ENCODE measurements at regions not wholly inside any gene's neighbourhood (a gene's known extent, or its start where the extent isn't known, plus 50 kb on each side); places are given as distances from the start of the nearest gene placed in this dataset.
"Not testable (repeated sequence)": the region's sequence is repeated elsewhere in the genome, so short reads cannot be mapped to it uniquely, and the experiment has no call there.

DNA sequence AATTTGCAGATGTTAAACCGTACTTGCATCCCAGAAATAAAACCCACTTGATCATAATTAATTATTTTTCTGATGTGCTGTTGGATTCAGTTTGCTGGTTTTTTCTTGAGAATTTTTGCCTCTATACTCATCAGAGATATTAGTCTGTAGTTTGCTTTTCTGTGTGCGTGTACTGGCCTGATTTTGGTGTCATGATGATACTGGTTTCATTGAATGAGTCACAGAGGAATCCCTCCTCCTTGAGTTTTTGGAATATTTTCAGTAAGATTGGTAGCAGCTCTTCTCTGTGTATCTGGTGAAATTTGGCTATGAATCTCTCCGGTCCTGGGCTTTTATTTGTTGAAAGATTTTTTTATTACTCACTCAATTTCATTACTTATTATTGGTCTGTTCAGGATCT lies 100.4 kb upstream of the PMCH start:
- no peak overlapping the region for H3K27ac ChIP-seq (ENCODE audit: low read depth, low read length)
- no peaks in the 10 kb centered on the region for H3K27me3 ChIP-seq (ENCODE audit: control insufficient read depth, insufficient read depth, low read length)
- no peaks in the 10 kb centered on the region for H3K9me3 ChIP-seq (ENCODE audit: control insufficient read depth, insufficient read depth, low read depth, low read length)
- no peaks in the 10 kb centered on the region for H3K36me3 ChIP-seq (ENCODE audit: control insufficient read depth, insufficient read depth, low read length)
- no peak overlapping the region for H3K4me3 ChIP-seq (ENCODE audit: low read depth, low read length)
- no peaks in the 10 kb centered on the region for H3K4me1 ChIP-seq (ENCODE audit: control insufficient read depth, insufficient read depth, low read length)
- no peak overlapping the region for H3K9ac ChIP-seq (ENCODE audit: low read length)

DNA sequence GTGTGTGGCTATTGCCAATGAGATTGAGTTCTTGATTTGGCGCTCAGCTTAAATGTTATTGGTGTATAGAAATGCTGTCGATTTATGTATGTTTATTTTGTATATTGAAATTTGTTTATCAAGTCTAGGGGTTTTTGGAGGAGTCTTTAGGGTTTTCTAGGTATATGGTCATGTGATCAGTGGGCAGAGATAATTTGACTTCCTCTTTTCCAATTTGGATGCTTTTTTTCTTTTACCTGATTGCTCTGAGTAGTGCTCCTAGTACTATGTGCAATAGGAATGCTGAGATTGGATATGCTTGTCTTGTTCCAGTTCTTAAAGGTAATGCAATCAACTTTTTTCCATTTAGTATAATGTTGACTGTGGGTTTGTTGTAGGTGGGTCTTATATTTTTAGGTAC lies 99.8 kb upstream of the PMCH start:
- no peak overlapping the region for H3K4me3 ChIP-seq (ENCODE audit: low read depth, low read length)
- H3K9me3 ChIP-seq (ENCODE audit: control insufficient read depth, insufficient read depth, low read depth, low read length) = no peaks in the 10 kb centered on the region
- no peaks in the 10 kb centered on the region for H3K36me3 ChIP-seq (ENCODE audit: control insufficient read depth, insufficient read depth, low read length)
- no peaks in the 10 kb centered on the region for H3K27me3 ChIP-seq (ENCODE audit: control insufficient read depth, insufficient read depth, low read length)
- H3K27ac ChIP-seq (ENCODE audit: low read depth, low read length) = no peak overlapping the region
- no peak overlapping the region for H3K9ac ChIP-seq (ENCODE audit: low read length)
- H3K4me1 ChIP-seq (ENCODE audit: control insufficient read depth, insufficient read depth, low read length) = no peaks in the 10 kb centered on the region

DNA sequence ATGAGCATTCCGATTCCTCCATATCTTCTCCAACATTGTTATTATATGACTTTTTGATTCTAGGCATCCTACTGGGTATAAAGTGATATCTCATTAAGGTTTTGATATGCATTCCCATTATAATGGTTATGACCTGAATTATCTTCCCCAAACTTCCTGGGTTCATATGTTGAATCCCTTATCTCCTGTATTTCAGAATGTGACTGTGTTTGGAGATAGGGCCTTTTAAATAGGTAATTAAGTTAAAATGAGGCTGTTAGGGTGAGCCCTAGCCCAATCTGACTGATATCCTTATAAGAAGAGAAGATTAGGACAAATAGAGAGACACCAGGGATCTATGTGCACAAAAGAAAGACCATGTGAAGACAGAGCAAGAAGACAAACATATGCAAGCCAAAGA lies 96.9 kb upstream of the PMCH start:
- H3K4me3 ChIP-seq (ENCODE audit: low read depth, low read length) = no peak overlapping the region
- H3K9ac ChIP-seq (ENCODE audit: low read length) = no peak overlapping the region
- no peaks in the 10 kb centered on the region for H3K27me3 ChIP-seq (ENCODE audit: control insufficient read depth, insufficient read depth, low read length)
- H3K4me1 ChIP-seq (ENCODE audit: control insufficient read depth, insufficient read depth, low read length) = no peaks in the 10 kb centered on the region
- H3K27ac ChIP-seq (ENCODE audit: low read depth, low read length) = no peak overlapping the region
- H3K9me3 ChIP-seq (ENCODE audit: control insufficient read depth, insufficient read depth, low read depth, low read length) = 0 out of 2 replicates have a peak, but pooled peaks cover 2% of the 10 kb centered on the region
- H3K36me3 ChIP-seq (ENCODE audit: control insufficient read depth, insufficient read depth, low read length) = no peaks in the 10 kb centered on the region

DNA sequence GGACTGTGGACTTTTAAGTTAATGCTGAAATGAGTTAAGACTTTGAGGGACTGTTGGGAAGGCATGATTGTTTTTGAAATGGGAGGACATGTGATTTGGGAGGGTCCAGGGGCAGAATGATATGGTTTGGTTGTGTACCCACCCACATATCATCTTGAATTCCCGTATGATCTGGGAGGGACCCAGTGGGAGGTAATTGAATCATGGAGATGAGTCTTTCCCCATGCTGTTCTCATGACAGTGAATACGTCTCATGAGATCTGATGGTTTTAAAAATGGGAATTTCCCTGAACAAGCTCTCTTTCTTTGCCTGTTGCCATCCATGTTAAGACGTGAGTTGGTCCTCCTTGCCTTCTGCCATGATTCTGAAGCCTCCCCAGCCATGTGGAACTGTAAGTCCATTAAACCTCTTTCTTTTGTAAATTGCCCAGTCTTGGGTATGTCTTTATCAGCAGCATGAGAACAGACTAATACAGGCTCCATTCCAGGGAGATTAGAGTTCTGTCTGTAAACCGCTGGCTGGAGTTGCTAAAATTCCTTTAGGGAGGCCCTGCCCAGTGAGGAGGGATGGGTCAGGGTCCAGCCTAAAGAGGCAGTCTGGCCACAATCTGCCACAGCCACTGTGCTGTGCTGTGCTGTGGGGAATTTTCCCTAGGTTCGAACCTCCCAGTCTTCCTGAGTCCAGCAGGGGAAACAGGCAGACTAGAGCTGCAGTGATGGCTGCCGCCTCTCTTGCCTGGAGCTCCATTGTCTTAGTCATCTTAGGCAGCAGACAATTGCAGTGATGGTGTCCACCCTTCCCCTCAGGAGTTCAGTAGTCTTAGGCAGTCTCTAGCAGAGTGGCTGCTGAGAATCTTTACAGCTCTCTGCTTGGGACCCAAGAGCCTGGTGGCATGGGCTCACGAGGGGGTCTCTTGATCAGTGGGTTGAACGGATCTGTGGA lies 94.1 kb upstream of the PMCH start:
- H3K9ac ChIP-seq (ENCODE audit: low read length); H3K4me3 ChIP-seq (ENCODE audit: low read depth, low read length); H3K4me1 ChIP-seq (ENCODE audit: control insufficient read depth, insufficient read depth, low read length); H3K36me3 ChIP-seq (ENCODE audit: control insufficient read depth, insufficient read depth, low read length); H3K27me3 ChIP-seq (ENCODE audit: control insufficient read depth, insufficient read depth, low read length); H3K27ac ChIP-seq (ENCODE audit: low read depth, low read length); H3K9me3 ChIP-seq (ENCODE audit: control insufficient read depth, insufficient read depth, low read depth, low read length): not testable (repeated sequence)

DNA sequence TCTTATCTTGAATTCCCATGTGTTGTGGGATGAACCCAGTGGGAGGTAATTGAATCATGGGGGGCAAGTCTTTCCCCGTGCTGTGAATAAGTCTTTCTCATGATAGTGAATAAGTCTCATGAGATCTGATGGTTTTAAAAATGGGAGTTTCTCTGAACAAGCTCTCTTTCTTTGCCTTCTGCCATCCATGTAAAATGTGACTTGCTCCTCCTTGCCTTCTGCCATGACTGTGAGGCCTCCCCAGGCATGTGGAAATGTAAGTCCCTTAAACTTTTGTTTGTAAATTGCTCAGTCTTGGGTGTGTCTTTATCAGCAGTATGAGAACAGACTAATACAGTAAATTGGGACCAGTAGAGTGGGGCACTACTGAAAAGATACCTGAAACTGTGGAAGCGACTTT lies 92.1 kb upstream of the PMCH start:
- H3K9ac ChIP-seq (ENCODE audit: low read length); H3K36me3 ChIP-seq (ENCODE audit: control insufficient read depth, insufficient read depth, low read length); H3K4me1 ChIP-seq (ENCODE audit: control insufficient read depth, insufficient read depth, low read length); H3K9me3 ChIP-seq (ENCODE audit: control insufficient read depth, insufficient read depth, low read depth, low read length); H3K27me3 ChIP-seq (ENCODE audit: control insufficient read depth, insufficient read depth, low read length); H3K27ac ChIP-seq (ENCODE audit: low read depth, low read length); H3K4me3 ChIP-seq (ENCODE audit: low read depth, low read length): not testable (repeated sequence)

DNA sequence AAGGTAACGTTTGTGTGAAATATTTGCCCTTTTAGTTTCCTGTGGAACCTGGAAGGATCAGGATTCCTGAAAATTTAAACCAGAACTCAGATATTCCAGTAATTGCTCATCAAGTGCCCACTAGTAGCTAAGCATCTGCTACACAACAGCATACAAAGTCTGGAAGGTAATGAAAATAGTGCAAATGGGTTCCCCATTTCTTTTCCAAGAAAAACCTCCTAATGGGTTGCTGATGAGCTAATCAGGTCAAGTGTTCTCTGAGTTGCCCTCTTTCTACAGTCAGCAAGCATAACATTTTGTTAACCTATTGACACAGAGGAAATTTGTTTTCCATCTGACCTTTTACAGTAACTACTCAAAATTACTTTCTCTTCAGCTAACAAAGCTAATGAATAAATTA lies 83.6 kb upstream of the PMCH start:
- no peak overlapping the region for H3K9ac ChIP-seq (ENCODE audit: low read length)
- H3K27me3 ChIP-seq (ENCODE audit: control insufficient read depth, insufficient read depth, low read length) = no peaks in the 10 kb centered on the region
- H3K27ac ChIP-seq (ENCODE audit: low read depth, low read length) = no peak overlapping the region
- H3K4me1 ChIP-seq (ENCODE audit: control insufficient read depth, insufficient read depth, low read length) = no peaks in the 10 kb centered on the region
- no peaks in the 10 kb centered on the region for H3K36me3 ChIP-seq (ENCODE audit: control insufficient read depth, insufficient read depth, low read length)
- H3K4me3 ChIP-seq (ENCODE audit: low read depth, low read length) = no peak overlapping the region
- no peaks in the 10 kb centered on the region for H3K9me3 ChIP-seq (ENCODE audit: control insufficient read depth, insufficient read depth, low read depth, low read length)

DNA sequence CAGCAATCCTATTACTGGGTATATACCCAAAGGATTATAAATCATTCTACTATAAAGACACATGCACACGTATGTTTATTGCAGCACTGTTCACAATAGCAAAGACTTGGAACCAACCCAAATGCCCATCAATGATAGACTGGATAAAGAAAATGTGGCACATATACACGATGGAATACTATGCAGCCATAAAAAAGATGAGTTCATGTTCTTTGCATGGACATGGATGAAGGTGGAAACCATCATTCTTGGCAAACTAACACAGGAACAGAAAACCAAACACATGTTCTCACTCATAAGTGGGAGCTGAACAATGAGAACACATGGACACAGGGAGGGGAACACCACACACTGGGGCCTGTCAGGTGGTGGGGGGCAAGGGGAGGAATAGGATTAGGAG lies 58.1 kb upstream of the PMCH start:
- H3K36me3 ChIP-seq (ENCODE audit: control insufficient read depth, insufficient read depth, low read length); H3K9ac ChIP-seq (ENCODE audit: low read length); H3K27ac ChIP-seq (ENCODE audit: low read depth, low read length); H3K27me3 ChIP-seq (ENCODE audit: control insufficient read depth, insufficient read depth, low read length); H3K9me3 ChIP-seq (ENCODE audit: control insufficient read depth, insufficient read depth, low read depth, low read length); H3K4me3 ChIP-seq (ENCODE audit: low read depth, low read length); H3K4me1 ChIP-seq (ENCODE audit: control insufficient read depth, insufficient read depth, low read length): not testable (repeated sequence)

DNA sequence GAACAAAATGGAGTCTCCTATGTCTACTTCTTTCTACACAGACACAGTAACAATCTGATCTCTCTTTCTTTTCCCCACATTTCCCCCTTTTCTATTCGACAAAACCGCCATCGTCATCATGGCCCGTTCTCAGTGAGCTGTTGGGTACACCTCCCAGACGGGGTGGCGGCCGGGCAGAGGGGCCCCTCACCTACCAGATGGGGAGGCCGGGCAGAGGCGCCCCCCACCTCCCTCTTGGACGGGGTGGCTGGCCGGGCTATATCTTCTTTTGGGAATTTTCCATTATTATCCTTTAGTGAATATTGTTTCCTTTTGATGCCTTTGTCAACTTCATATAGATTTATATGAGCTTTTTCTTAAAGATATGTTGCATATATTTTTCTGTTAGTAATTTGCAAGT lies 53.4 kb upstream of the PMCH start:
- not testable (repeated sequence) for H3K4me1 ChIP-seq (ENCODE audit: control insufficient read depth, insufficient read depth, low read length); H3K9me3 ChIP-seq (ENCODE audit: control insufficient read depth, insufficient read depth, low read depth, low read length); H3K27ac ChIP-seq (ENCODE audit: low read depth, low read length); H3K27me3 ChIP-seq (ENCODE audit: control insufficient read depth, insufficient read depth, low read length); H3K36me3 ChIP-seq (ENCODE audit: control insufficient read depth, insufficient read depth, low read length); H3K9ac ChIP-seq (ENCODE audit: low read length); H3K4me3 ChIP-seq (ENCODE audit: low read depth, low read length)

DNA sequence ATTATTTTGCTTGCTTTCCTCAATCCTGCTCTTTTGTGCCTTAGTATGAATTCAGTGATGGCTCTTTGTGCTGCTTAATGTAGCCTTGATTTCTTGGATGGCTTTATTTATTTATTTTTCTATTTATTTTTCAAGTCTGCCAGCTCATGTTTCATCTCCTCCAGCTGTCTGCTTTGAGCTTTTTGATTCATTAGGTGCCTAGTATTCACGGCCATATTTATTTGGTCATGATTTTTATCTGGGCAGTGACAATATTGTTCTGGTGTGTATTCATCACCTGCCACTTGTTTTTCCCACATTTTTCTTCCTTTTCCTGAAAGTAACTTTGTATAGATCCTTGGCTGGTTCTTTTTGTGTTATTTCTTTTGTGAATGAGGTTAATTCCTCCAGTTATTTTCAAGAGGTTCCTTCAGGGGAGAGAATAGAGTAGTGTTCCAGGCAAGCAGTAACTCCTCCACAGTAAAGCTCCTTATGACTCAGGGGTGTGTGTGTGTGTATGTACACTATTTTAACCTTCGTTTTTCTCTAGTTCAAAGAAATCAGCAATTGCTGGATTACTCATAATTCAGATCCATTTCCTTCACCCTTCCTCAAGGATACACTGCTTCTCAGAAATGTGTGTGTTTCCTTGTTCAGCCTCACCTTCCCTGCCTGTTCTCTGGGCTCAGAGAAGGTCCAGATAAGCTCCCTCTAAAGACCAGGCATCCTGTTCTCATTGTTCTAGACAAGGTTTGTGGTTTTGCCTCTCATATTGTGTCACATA lies 51.6 kb upstream of the PMCH start:
- no peak overlapping the region for H3K9ac ChIP-seq (ENCODE audit: low read length)
- H3K36me3 ChIP-seq (ENCODE audit: control insufficient read depth, insufficient read depth, low read length) = no peaks in the 10 kb centered on the region
- no peak overlapping the region for H3K27ac ChIP-seq (ENCODE audit: low read depth, low read length)
- H3K9me3 ChIP-seq (ENCODE audit: control insufficient read depth, insufficient read depth, low read depth, low read length) = 0 out of 2 replicates have a peak, but pooled peaks cover under 1% of the 10 kb centered on the region
- H3K4me3 ChIP-seq (ENCODE audit: low read depth, low read length) = no peak overlapping the region
- no peaks in the 10 kb centered on the region for H3K27me3 ChIP-seq (ENCODE audit: control insufficient read depth, insufficient read depth, low read length)
- no peaks in the 10 kb centered on the region for H3K4me1 ChIP-seq (ENCODE audit: control insufficient read depth, insufficient read depth, low read length)
